HCT116 (cell line): ENCODE measurements at regions not wholly inside any gene's neighbourhood (a gene's known extent, or its start where the extent isn't known, plus 50 kb on each side); places are given as distances from the start of the nearest gene placed in this dataset.

Experiments
- ATAC-seq: fragments of 200-7000 bp; cut with Tn5 transposase; 2 replicates; pipeline ENCODE4 v1.9.1; 2020; ENCODE audit warnings: mild to moderate bottlenecking, moderate library complexity
- BruUV-seq: library from RNA; stranded (reverse); fragments of 400-500 nt; replicated peaks from 2 replicates; lab custom pipeline; 2021; lab: Mats Ljungman, UMichigan
- CTCF ChIA-PET: fragments of 300-600 bp; sonication (Branson Sonifier 250); formaldehyde crosslinking; loops from one replicate; lab custom pipeline; 2021; ENCODE audit warnings: antibody characterized with exemption; lab: Charles Lee
- POLR2A ChIA-PET: fragments of 300-600, 350-600 bp; sonication (Branson Sonifier 250); formaldehyde crosslinking; loops from one replicate; lab custom pipeline; 2021; ENCODE audit warnings: antibody characterized with exemption; lab: Charles Lee
- RAD21 ChIA-PET, 2 experiments: fragments of 300-600 bp; sonication (Branson Sonifier 250); formaldehyde crosslinking; loops; one replicate each; lab custom pipeline; 2023; ENCODE audit warnings: low total read pairs in 2 of 2; ENCODE audit not compliant: uncharacterized antibody in 2 of 2, unreplicated experiment in 2 of 2, low non-redundant PET in 1 of 2; lab: Charles Lee
- DNase-seq: peaks from one replicate; pipeline ENCODE4 v3.0.0-alpha.2; 2010; ENCODE audit warnings: low read depth, low spot score
- H2AFZ ChIP-seq: fragments of 200-600 bp; shearing (Covaris generic), sonication (generic); 2 replicates; pipeline ENCODE4 v1.6.1; 2017; ENCODE audit warnings: low read depth, mixed run types, mixed read lengths, antibody characterized with exemption, low read length; ENCODE audit not compliant: poor library complexity, severe bottlenecking
- H3K27ac ChIP-seq: 2 replicates; pipeline ENCODE4 v1.5.1; 2012; ENCODE audit warnings: low read depth, low read length
- H3K27me3 ChIP-seq: fragments of 200-600 bp; sonication (generic); 2 replicates; pipeline ENCODE4 v1.6.1; 2016; ENCODE audit warnings: mixed run types, low read length, mixed read lengths; ENCODE audit not compliant: insufficient read depth
- H3K36me3 ChIP-seq, 2 experiments: fragments of 200-500 bp in 1 of 2; fragments of 200-600 bp in 1 of 2; sonication (Bioruptor generic) in 1 of 2; sonication (generic) in 1 of 2; 2 replicates each; pipeline versions ENCODE4 v1.5.1 to v1.6.1; 2014 to 2016; ENCODE audit warnings: low read length in 2 of 2, inconsistent platforms in 1 of 2, mixed read lengths in 1 of 2, mixed run types in 1 of 2; ENCODE audit not compliant: insufficient read depth in 2 of 2, control insufficient read depth in 1 of 2
- H3K4me1 ChIP-seq, 2 experiments: fragments of 200-600 bp in 1 of 2; sonication (generic) in 1 of 2; 2 replicates each; pipeline versions ENCODE4 v1.5.1 to v1.6.1; 2012 to 2017; ENCODE audit warnings: low read length in 2 of 2, inconsistent platforms in 1 of 2, mild to moderate bottlenecking in 1 of 2, mixed read lengths in 1 of 2, mixed run types in 1 of 2, moderate library complexity in 1 of 2; ENCODE audit not compliant: insufficient read depth in 2 of 2, control insufficient read depth in 1 of 2
- H3K4me2 ChIP-seq: fragments of 200-600 bp; sonication (generic); 2 replicates; pipeline ENCODE4 v1.6.1; 2017; ENCODE audit warnings: mixed run types, low read length, mixed read lengths
- H3K4me3 ChIP-seq, 2 experiments: fragments of 200-600 bp in 1 of 2; sonication (generic) in 1 of 2; replicated peaks in 1 of 2; 2 replicates each; pipeline ENCODE4 v1.5.1; 2011 to 2016; ENCODE audit warnings: low read length in 2 of 2, control low read depth in 1 of 2, low read depth in 1 of 2, mild to moderate bottlenecking in 1 of 2, mixed read lengths in 1 of 2, mixed run types in 1 of 2
- H3K79me2 ChIP-seq: fragments of 200-600 bp; sonication (generic); 2 replicates; pipeline ENCODE4 v1.6.1; 2017; ENCODE audit warnings: mild to moderate bottlenecking, mixed run types, low read length, moderate library complexity, mixed read lengths; ENCODE audit not compliant: insufficient read depth
- H3K9ac ChIP-seq: fragments of 200-600 bp; sonication (generic); 2 replicates; pipeline ENCODE4 v1.6.1; 2016; ENCODE audit warnings: low read length, mixed read lengths
- H3K9me2 ChIP-seq: fragments of 200-600 bp; sonication (generic), shearing (Covaris generic); 2 replicates; pipeline ENCODE4 v1.6.1; 2017; ENCODE audit warnings: mixed run types, mild to moderate bottlenecking, moderate library complexity; ENCODE audit not compliant: insufficient read depth
- H3K9me3 ChIP-seq, 2 experiments: fragments of 200-500 bp in 1 of 2; fragments of 200-600 bp in 1 of 2; sonication (Bioruptor generic) in 1 of 2; sonication (generic) in 1 of 2; 2 replicates each; pipeline ENCODE4 v1.6.1; 2014 to 2017; ENCODE audit warnings: low read length in 2 of 2, mixed read lengths in 2 of 2, inconsistent platforms in 1 of 2, low read depth in 1 of 2, mild to moderate bottlenecking in 1 of 2, mixed run types in 1 of 2, moderate library complexity in 1 of 2; ENCODE audit not compliant: control insufficient read depth in 1 of 2, insufficient read depth in 1 of 2
- H4K20me1 ChIP-seq: fragments of 200-600 bp; sonication (generic), shearing (Covaris generic); 2 replicates; pipeline ENCODE4 v1.6.1; 2017; ENCODE audit warnings: mixed run types, mild to moderate bottlenecking, moderate library complexity; ENCODE audit not compliant: insufficient read depth
- POLR2AphosphoS5 ChIP-seq: IDR thresholded peaks from 2 replicates; pipeline ENCODE4 v1.6.1; 2011; ENCODE audit warnings: mild to moderate bottlenecking, low read depth, low read length, moderate library complexity
- TCF7L2 ChIP-seq: IDR thresholded peaks from 2 replicates; pipeline ENCODE4 v1.7.0; 2011; ENCODE audit warnings: borderline replicate concordance, inconsistent platforms; ENCODE audit not compliant: insufficient read depth, insufficient read length; ENCODE audit errors: extremely low read depth
- intact Hi-C: fragments of 100-400 bp; cut with micrococcal nuclease; formaldehyde crosslinking; loops from 2 replicates; pipeline ENCODE4 v1.10.0; 2022

GRCh38 chr12:128043317-128043716 is 223.7 kb upstream of the TMEM132C start:
- no TSS peak for BruUV-seq
- H3K9ac ChIP-seq, result no peak overlapping the region
- POLR2A ChIA-PET, result no interaction called here
- RAD21 ChIA-PET, result no interaction called here
- no peak for DNase-seq
- H3K9me3 ChIP-seq, result peaks cover 0 to 19% of the 10 kb centered on the region in 2 experiments; a peak in 1 of 4 replicates
- H3K36me3 ChIP-seq, result no peaks in the 10 kb centered on the region
- H3K4me3 ChIP-seq, result no peak overlapping the region
- CTCF ChIA-PET, result no interaction called here
- H3K27me3 ChIP-seq, result no peaks in the 10 kb centered on the region
- H2AFZ ChIP-seq, result no peak overlapping the region
- no peak for TF ChIP-seq TCF7L2
- intact Hi-C loops, result no loop called here
- no peak overlapping the region for H3K27ac ChIP-seq
- no peaks in the 10 kb centered on the region for H4K20me1 ChIP-seq
- H3K9me2 ChIP-seq, result no peaks in the 10 kb centered on the region
- H3K4me2 ChIP-seq, result no peak overlapping the region
- no peak for ATAC-seq
- H3K4me1 ChIP-seq, result no peaks in the 10 kb centered on the region
- no peaks in the 10 kb centered on the region for H3K79me2 ChIP-seq

GRCh38 chr12:128047266-128048060 is 219.5 kb upstream of the TMEM132C start:
- Histone ChIP-seq H3K79me2 (no peaks in the 10 kb centered on the region), H3K4me3 (no peak overlapping the region), H2AFZ (no peak overlapping the region), H3K27ac (no peak overlapping the region), H3K4me2 (no peak overlapping the region), H3K36me3 (no peaks in the 10 kb centered on the region), H4K20me1 (no peaks in the 10 kb centered on the region), H3K9ac (no peak overlapping the region), H3K9me3 (peaks cover 0 to 25% of the 10 kb centered on the region in 2 experiments; a peak in 2 of 4 replicates), H3K9me2 (no peaks in the 10 kb centered on the region), H3K4me1 (no peaks in the 10 kb centered on the region), H3K27me3 (no peaks in the 10 kb centered on the region)
- BruUV-seq, result no TSS peak
- DNase-seq (no peak), ATAC-seq (no peak)
- ChIA-PET POLR2A (no interaction called here), RAD21 (no interaction called here), CTCF (no interaction called here)
- intact Hi-C loops, result no loop called here
- TF ChIP-seq TCF7L2 (no peak), POLR2AphosphoS5 (no peak)
